HEK293 (cell line): ENCODE measurements at regions not wholly inside any gene's neighbourhood (a gene's known extent, or its start where the extent isn't known, plus 50 kb on each side); places are given as distances from the start of the nearest gene placed in this dataset.

ENCODE experiments used
- CTCF ChIA-PET: fragments of 350-600 bp; formaldehyde crosslinking; extraction: SDS; loops from one replicate; lab custom pipeline; 2021; ENCODE audit warnings: antibody characterized with exemption; lab: Yijun Ruan, JAX
- POLR2A ChIA-PET: fragments of 300-600 bp; formaldehyde crosslinking; extraction: SDS; loops from one replicate; lab custom pipeline; 2020; ENCODE audit warnings: antibody characterized with exemption, inconsistent platforms; lab: Yijun Ruan, JAX
- H3K27ac ChIP-seq: fragments of 200-500 bp; sonication (Bioruptor generic); 2 replicates; pipeline ENCODE4 v1.5.1; 2014; ENCODE audit warnings: low read depth, low read length, control low read depth, inconsistent platforms; ENCODE audit errors: extremely low read depth
- H3K36me3 ChIP-seq, 2 experiments: fragments of 200-500 bp in 1 of 2; sonication (Bioruptor generic) in 1 of 2; 1 replicate in 1 of 2; 2 replicates in 1 of 2; pipeline ENCODE4 v1.5.1; 2014 to 2017; ENCODE audit warnings: inconsistent platforms in 2 of 2, low read length in 2 of 2; ENCODE audit not compliant: control insufficient read depth in 2 of 2, insufficient read depth in 1 of 2
- H3K4me1 ChIP-seq: fragments of 200-500 bp; sonication (Bioruptor generic); 2 replicates; pipeline ENCODE4 v1.5.1; 2014; ENCODE audit warnings: mild to moderate bottlenecking, low read length, inconsistent platforms; ENCODE audit not compliant: control insufficient read depth, insufficient read depth
- H3K4me3 ChIP-seq: 2 replicates; pipeline ENCODE4 v1.5.1; 2011; ENCODE audit warnings: low read depth, mild to moderate bottlenecking, control low read depth, low read length, moderate library complexity
- H3K9me3 ChIP-seq: fragments of 200-500 bp; sonication (Bioruptor generic); 2 replicates; pipeline ENCODE4 v1.5.1; 2014; ENCODE audit warnings: low read depth, low read length, inconsistent platforms; ENCODE audit not compliant: control insufficient read depth, insufficient read depth
- GLI2 ChIP-seq: fragments of 450-650 bp; formaldehyde crosslinking; IDR thresholded peaks from 2 replicates; pipeline ENCODE4; 2017; ENCODE audit warnings: missing biosample characterization, missing genetic modification characterization, low read depth, borderline replicate concordance
- GLIS1 ChIP-seq: fragments of 450-650 bp; formaldehyde crosslinking; IDR thresholded peaks from 2 replicates; pipeline ENCODE4 v1.5.1; 2016; ENCODE audit warnings: missing biosample characterization, missing genetic modification characterization
- OSR2 ChIP-seq: fragments of 450-650 bp; formaldehyde crosslinking; IDR thresholded peaks from 2 replicates; pipeline ENCODE4 v1.5.1; 2016; ENCODE audit warnings: missing biosample characterization, missing genetic modification characterization
- RBAK ChIP-seq: fragments of 450-650 bp; formaldehyde crosslinking; IDR thresholded peaks from 2 replicates; pipeline ENCODE4 v1.5.1; 2016; ENCODE audit warnings: missing biosample characterization, missing genetic modification characterization
- SCRT2 ChIP-seq: fragments of 450-650 bp; formaldehyde crosslinking; IDR thresholded peaks from 2 replicates; pipeline ENCODE4 v1.5.1; 2016; ENCODE audit warnings: missing biosample characterization, missing genetic modification characterization
- SP3 ChIP-seq: fragments of 450-650 bp; formaldehyde crosslinking; IDR thresholded peaks from 2 replicates; pipeline ENCODE4 v1.5.1; 2016; ENCODE audit warnings: missing biosample characterization, missing genetic modification characterization
- YY1 ChIP-seq: fragments of 450-650 bp; formaldehyde crosslinking; IDR thresholded peaks from 2 replicates; pipeline ENCODE4 v1.5.1; 2018; ENCODE audit warnings: missing biosample characterization, missing genetic modification characterization
- ZBTB7A ChIP-seq: fragments of 450-650 bp; formaldehyde crosslinking; IDR thresholded peaks from 2 replicates; pipeline ENCODE4 v1.5.1; 2016; ENCODE audit warnings: low read depth, missing biosample characterization, missing genetic modification characterization
- ZFHX2 ChIP-seq: fragments of 450-650 bp; formaldehyde crosslinking; conservative IDR thresholded peaks from 2 replicates; pipeline ENCODE4 v1.5.1; 2016; ENCODE audit warnings: missing biosample characterization, missing genetic modification characterization
- ZNF184 ChIP-seq: fragments of 450-650 bp; IDR thresholded peaks from 2 replicates; pipeline ENCODE4 v1.5.1; 2018; ENCODE audit warnings: missing biosample characterization, mild to moderate bottlenecking, missing genetic modification characterization
- ZNF24 ChIP-seq: fragments of 450-650 bp; formaldehyde crosslinking; IDR thresholded peaks from 2 replicates; pipeline ENCODE4 v1.5.1; 2016; ENCODE audit warnings: missing biosample characterization, missing genetic modification characterization
- ZNF292 ChIP-seq: fragments of 450-650 bp; formaldehyde crosslinking; IDR thresholded peaks from 2 replicates; pipeline ENCODE4 v1.5.1; 2016; ENCODE audit warnings: low read depth, missing biosample characterization, missing genetic modification characterization, borderline replicate concordance
- ZNF416 ChIP-seq: fragments of 450-650 bp; formaldehyde crosslinking; IDR thresholded peaks from 2 replicates; pipeline ENCODE4 v1.5.1; 2016; ENCODE audit warnings: missing biosample characterization, missing genetic modification characterization
- ZNF561 ChIP-seq: fragments of 450-650 bp; IDR thresholded peaks from 2 replicates; pipeline ENCODE4 v1.5.1; 2018; ENCODE audit warnings: missing biosample characterization, missing genetic modification characterization, borderline replicate concordance
- ZNF585B ChIP-seq: fragments of 450-650 bp; formaldehyde crosslinking; IDR thresholded peaks from 2 replicates; pipeline ENCODE4 v1.5.1; 2016; ENCODE audit warnings: missing biosample characterization, missing genetic modification characterization
- ZNF621 ChIP-seq: fragments of 450-650 bp; formaldehyde crosslinking; IDR thresholded peaks from 2 replicates; pipeline ENCODE4 v1.5.1; 2017; ENCODE audit warnings: missing biosample characterization, missing genetic modification characterization
- ZNF623 ChIP-seq: fragments of 450-650 bp; formaldehyde crosslinking; IDR thresholded peaks from 2 replicates; pipeline ENCODE4 v1.5.1; 2016; ENCODE audit warnings: missing biosample characterization, missing genetic modification characterization
- ZNF654 ChIP-seq: fragments of 450-650 bp; formaldehyde crosslinking; IDR thresholded peaks from 2 replicates; pipeline ENCODE4 v1.5.1; 2016; ENCODE audit warnings: low read depth, missing biosample characterization, missing genetic modification characterization
- ZNF660 ChIP-seq: fragments of 450-650 bp; IDR thresholded peaks from 2 replicates; pipeline ENCODE4 v1.5.1; 2018; ENCODE audit warnings: missing biosample characterization, mild to moderate bottlenecking, missing genetic modification characterization
- ZNF837 ChIP-seq: fragments of 450-650 bp; formaldehyde crosslinking; IDR thresholded peaks from 2 replicates; pipeline ENCODE4 v1.5.1; 2016; ENCODE audit warnings: missing biosample characterization, missing genetic modification characterization
- TF ChIP-seq, protein P1 (sequence below): fragments of 450-650 bp; formaldehyde crosslinking; IDR thresholded peaks from 2 replicates; pipeline ENCODE4 v1.5.1; 2016; ENCODE audit warnings: missing biosample characterization, missing genetic modification characterization
- TF ChIP-seq, protein P2 (sequence below): fragments of 450-650 bp; formaldehyde crosslinking; IDR thresholded peaks from 2 replicates; pipeline ENCODE4 v1.5.1; 2016; ENCODE audit warnings: missing biosample characterization, missing genetic modification characterization
- TF ChIP-seq, protein P3 (sequence below): fragments of 450-650 bp; formaldehyde crosslinking; IDR thresholded peaks from 2 replicates; pipeline ENCODE4 v1.5.1; 2016; ENCODE audit warnings: missing biosample characterization, missing genetic modification characterization
- TF ChIP-seq, protein P4 (sequence below): fragments of 450-650 bp; formaldehyde crosslinking; IDR thresholded peaks from 2 replicates; pipeline ENCODE4 v1.5.1; 2017; ENCODE audit warnings: missing biosample characterization, missing genetic modification characterization
- TF ChIP-seq, protein P5 (sequence below): fragments of 450-650 bp; formaldehyde crosslinking; IDR thresholded peaks from 2 replicates; pipeline ENCODE4 v1.5.1; 2016; ENCODE audit warnings: missing biosample characterization, missing genetic modification characterization, borderline replicate concordance

DNA sequence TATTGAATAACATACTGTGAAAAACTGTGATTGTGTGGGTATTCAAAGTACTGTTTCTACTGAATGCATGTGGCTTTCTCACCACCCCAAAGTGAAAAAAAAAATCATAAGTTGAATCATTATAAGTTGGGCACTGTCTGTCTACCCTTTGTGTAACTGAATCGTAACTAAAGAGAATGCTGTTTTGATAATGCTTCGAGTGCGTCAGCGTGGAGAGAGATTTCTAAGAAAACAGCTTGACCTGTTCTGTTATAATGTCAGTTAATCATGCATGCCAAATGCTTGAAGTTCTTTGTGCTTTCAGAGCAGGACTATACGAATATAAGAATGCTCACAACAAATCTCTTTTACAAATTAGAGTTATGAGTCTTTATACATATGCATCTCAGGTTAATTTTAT is 148.8 kb upstream of the SGCD start:
- Histone ChIP-seq H3K9me3 (no peaks in the 10 kb centered on the region), H3K36me3 (no peaks in the 10 kb centered on the region), H3K27ac (no peak overlapping the region), H3K4me3 (no peak overlapping the region), H3K4me1 (no peaks in the 10 kb centered on the region)
- CTCF ChIA-PET, result no interaction called here
- POLR2A ChIA-PET, result no interaction called here
- TF ChIP-seq SCRT2 (tag by site-specific recombination) (no peak), ZNF837 (tag by site-specific recombination) (no peak), ZNF585B (tag by site-specific recombination) (no peak), YY1 (no peak), ZFHX2 (no peak), ZNF621 (tag by site-specific recombination) (no peak), ZNF292 (tag by site-specific recombination) (no peak)
- TF ChIP-seq, protein P1, sequence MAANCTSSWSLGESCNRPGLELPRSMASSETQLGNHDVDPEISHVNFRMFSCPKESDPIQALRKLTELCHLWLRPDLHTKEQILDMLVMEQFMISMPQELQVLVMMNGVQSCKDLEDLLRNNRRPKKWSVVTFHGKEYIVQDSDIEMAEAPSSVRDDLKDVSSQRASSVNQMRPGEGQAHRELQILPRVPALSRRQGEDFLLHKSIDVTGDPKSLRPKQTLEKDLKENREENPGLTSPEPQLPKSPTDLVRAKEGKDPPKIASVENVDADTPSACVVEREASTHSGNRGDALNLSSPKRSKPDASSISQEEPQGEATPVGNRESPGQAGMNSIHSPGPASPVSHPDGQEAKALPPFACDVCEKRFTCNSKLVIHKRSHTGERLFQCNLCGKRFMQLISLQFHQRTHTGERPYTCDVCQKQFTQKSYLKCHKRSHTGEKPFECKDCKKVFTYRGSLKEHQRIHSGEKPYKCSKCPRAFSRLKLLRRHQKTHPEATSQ (tag by site-specific recombination), result no peak

DNA sequence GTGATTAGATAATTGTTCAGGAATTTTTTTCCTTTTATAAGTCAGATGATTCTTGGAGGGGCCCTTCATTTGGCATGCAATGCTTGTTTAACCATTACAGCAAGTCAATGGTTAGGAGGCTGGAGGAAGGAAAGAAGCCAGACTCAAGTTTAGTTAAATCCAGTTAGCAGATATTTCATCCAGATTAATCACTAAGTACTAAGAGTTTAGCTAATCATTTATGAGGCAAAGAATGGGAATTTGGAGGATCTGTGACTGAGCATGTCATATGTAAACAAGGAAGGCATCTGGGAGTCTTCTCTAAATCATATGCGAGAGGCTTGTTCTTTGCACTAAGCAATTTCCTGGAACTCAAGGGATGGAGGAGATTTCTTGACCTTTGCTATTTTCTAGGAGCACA is 145.3 kb upstream of the SGCD start:
- ChIA-PET CTCF (no interaction called here), POLR2A (no interaction called here)
- H3K36me3 ChIP-seq, result no peaks in the 10 kb centered on the region
- no peak overlapping the region for H3K27ac ChIP-seq
- H3K4me1 ChIP-seq, result no peaks in the 10 kb centered on the region
- H3K4me3 ChIP-seq, result no peak overlapping the region
- TF ChIP-seq ZNF660 (tag by site-specific recombination), result no peak
- no peak for TF ChIP-seq ZNF623 (tag by site-specific recombination)
- no peak for TF ChIP-seq ZNF561
- TF ChIP-seq SP3, result no peak
- TF ChIP-seq, protein P2, sequence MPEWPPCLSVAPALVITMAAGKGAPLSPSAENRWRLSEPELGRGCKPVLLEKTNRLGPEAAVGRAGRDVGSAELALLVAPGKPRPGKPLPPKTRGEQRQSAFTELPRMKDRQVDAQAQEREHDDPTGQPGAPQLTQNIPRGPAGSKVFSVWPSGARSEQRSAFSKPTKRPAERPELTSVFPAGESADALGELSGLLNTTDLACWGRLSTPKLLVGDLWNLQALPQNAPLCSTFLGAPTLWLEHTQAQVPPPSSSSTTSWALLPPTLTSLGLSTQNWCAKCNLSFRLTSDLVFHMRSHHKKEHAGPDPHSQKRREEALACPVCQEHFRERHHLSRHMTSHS (tag by site-specific recombination), result no peak
- TF ChIP-seq OSR2 (tag by site-specific recombination), result no peak
- TF ChIP-seq ZNF184 (tag by site-specific recombination), result no peak
- TF ChIP-seq, protein P3, sequence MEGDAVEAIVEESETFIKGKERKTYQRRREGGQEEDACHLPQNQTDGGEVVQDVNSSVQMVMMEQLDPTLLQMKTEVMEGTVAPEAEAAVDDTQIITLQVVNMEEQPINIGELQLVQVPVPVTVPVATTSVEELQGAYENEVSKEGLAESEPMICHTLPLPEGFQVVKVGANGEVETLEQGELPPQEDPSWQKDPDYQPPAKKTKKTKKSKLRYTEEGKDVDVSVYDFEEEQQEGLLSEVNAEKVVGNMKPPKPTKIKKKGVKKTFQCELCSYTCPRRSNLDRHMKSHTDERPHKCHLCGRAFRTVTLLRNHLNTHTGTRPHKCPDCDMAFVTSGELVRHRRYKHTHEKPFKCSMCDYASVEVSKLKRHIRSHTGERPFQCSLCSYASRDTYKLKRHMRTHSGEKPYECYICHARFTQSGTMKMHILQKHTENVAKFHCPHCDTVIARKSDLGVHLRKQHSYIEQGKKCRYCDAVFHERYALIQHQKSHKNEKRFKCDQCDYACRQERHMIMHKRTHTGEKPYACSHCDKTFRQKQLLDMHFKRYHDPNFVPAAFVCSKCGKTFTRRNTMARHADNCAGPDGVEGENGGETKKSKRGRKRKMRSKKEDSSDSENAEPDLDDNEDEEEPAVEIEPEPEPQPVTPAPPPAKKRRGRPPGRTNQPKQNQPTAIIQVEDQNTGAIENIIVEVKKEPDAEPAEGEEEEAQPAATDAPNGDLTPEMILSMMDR, result no peak
- TF ChIP-seq, protein P4, sequence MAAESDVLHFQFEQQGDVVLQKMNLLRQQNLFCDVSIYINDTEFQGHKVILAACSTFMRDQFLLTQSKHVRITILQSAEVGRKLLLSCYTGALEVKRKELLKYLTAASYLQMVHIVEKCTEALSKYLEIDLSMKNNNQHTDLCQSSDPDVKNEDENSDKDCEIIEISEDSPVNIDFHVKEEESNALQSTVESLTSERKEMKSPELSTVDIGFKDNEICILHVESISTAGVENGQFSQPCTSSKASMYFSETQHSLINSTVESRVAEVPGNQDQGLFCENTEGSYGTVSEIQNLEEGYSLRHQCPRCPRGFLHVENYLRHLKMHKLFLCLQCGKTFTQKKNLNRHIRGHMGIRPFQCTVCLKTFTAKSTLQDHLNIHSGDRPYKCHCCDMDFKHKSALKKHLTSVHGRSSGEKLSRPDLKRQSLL (tag by site-specific recombination), result no peak
- TF ChIP-seq ZNF654 (tag by site-specific recombination), result no peak
- TF ChIP-seq, protein P5, sequence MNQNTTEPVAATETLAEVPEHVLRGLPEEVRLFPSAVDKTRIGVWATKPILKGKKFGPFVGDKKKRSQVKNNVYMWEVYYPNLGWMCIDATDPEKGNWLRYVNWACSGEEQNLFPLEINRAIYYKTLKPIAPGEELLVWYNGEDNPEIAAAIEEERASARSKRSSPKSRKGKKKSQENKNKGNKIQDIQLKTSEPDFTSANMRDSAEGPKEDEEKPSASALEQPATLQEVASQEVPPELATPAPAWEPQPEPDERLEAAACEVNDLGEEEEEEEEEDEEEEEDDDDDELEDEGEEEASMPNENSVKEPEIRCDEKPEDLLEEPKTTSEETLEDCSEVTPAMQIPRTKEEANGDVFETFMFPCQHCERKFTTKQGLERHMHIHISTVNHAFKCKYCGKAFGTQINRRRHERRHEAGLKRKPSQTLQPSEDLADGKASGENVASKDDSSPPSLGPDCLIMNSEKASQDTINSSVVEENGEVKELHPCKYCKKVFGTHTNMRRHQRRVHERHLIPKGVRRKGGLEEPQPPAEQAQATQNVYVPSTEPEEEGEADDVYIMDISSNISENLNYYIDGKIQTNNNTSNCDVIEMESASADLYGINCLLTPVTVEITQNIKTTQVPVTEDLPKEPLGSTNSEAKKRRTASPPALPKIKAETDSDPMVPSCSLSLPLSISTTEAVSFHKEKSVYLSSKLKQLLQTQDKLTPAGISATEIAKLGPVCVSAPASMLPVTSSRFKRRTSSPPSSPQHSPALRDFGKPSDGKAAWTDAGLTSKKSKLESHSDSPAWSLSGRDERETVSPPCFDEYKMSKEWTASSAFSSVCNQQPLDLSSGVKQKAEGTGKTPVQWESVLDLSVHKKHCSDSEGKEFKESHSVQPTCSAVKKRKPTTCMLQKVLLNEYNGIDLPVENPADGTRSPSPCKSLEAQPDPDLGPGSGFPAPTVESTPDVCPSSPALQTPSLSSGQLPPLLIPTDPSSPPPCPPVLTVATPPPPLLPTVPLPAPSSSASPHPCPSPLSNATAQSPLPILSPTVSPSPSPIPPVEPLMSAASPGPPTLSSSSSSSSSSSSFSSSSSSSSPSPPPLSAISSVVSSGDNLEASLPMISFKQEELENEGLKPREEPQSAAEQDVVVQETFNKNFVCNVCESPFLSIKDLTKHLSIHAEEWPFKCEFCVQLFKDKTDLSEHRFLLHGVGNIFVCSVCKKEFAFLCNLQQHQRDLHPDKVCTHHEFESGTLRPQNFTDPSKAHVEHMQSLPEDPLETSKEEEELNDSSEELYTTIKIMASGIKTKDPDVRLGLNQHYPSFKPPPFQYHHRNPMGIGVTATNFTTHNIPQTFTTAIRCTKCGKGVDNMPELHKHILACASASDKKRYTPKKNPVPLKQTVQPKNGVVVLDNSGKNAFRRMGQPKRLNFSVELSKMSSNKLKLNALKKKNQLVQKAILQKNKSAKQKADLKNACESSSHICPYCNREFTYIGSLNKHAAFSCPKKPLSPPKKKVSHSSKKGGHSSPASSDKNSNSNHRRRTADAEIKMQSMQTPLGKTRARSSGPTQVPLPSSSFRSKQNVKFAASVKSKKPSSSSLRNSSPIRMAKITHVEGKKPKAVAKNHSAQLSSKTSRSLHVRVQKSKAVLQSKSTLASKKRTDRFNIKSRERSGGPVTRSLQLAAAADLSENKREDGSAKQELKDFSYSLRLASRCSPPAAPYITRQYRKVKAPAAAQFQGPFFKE, result no peak
- TF ChIP-seq GLIS1 (tag by site-specific recombination), result no peak
- TF ChIP-seq ZNF585B (tag by site-specific recombination), result no peak
- TF ChIP-seq ZNF24, result no peak
- TF ChIP-seq ZNF416 (tag by site-specific recombination), result no peak
- no peak for TF ChIP-seq GLI2
- no peak for TF ChIP-seq ZBTB7A (tag by site-specific recombination)
- TF ChIP-seq RBAK (tag by site-specific recombination), result no peak
- no peaks in the 10 kb centered on the region for H3K9me3 ChIP-seq
